GM12872 (cell line): ENCODE measurements at regions not wholly inside any gene's neighbourhood (a gene's known extent, or its start where the extent isn't known, plus 50 kb on each side); places are given as distances from the start of the nearest gene placed in this dataset.

Source experiments
- CTCF ChIP-seq: IDR thresholded peaks from 3 replicates; pipeline ENCODE4 v1.5.1; 2011; ENCODE audit warnings: low read depth, mild to moderate bottlenecking, low read length, moderate library complexity; ENCODE audit not compliant: insufficient read depth

GRCh38 chr11:134857035-134857434, 445.0 kb upstream of the B3GAT1 start:
- TF ChIP-seq CTCF = no peak

- no peak for TF ChIP-seq CTCF
These were observed 444.3 kb upstream of the B3GAT1 start for GRCh38 chr11:134856056-134856971.

- no peak for TF ChIP-seq CTCF
These were observed 442.2 kb upstream of the B3GAT1 start for GRCh38 chr11:134853992-134854991.

- TF ChIP-seq CTCF = no peak
These were observed 438.5 kb upstream of the B3GAT1 start for GRCh38 chr11:134850566-134850965.

GRCh38 chr11:134849833-134850232, 437.8 kb upstream of the B3GAT1 start:
- TF ChIP-seq CTCF = no peak

GRCh38 chr11:134847083-134847715, 435.2 kb upstream of the B3GAT1 start:
- TF ChIP-seq CTCF = no peak
